ENCODE measurements at regions not wholly inside any gene's neighbourhood (a gene's known extent, or its start where the extent isn't known, plus 50 kb on each side); places are given as distances from the start of the nearest gene placed in this dataset.

- Histone ChIP-seq H3K36me3 (ENCODE audit: control insufficient read depth, insufficient read depth, low read length) (no peaks in the 10 kb centered on the region), H3K4me1 (ENCODE audit: control insufficient read depth, insufficient read depth, low read length) (no peaks in the 10 kb centered on the region), H3K9ac (ENCODE audit: extremely low read depth, low read length, poor library complexity, severe bottlenecking) (no peak overlapping the region), H3K27me3 (ENCODE audit: control insufficient read depth, insufficient read depth, low read length, poor library complexity, severe bottlenecking) (no peaks in the 10 kb centered on the region), H3K9me3 (ENCODE audit: control insufficient read depth, low read length) (no peaks in the 10 kb centered on the region), H3K27ac (ENCODE audit: low read depth, low read length) (no peak overlapping the region), H3K4me3 (ENCODE audit: low read length) (no peak overlapping the region)
- DNase-seq, result no peak
- Mint-ChIP-seq H3K27ac (no peak overlapping the region), H3K4me3 (no peak overlapping the region), H3K9me3 (no peaks in the 10 kb centered on the region), H3K36me3 (ENCODE audit: low read depth) (no peaks in the 10 kb centered on the region), H3K27me3 (ENCODE audit: insufficient read depth) (peaks cover 20% of the 10 kb centered on the region), H3K4me1 (peaks cover 5% of the 10 kb centered on the region)
- TF ChIP-seq CTCF (conservative IDR thresholded peaks at IDR 0.05), result no peak
- WGBS, 2 experiments (ENCODE audit: insufficient coverage in 1 of 2, insufficient read length in 1 of 2), result 92 to 100% methylated on average over 2 of the region's 2 CpGs
Observed at GRCh38 chr13:95391785-95392184, 90.5 kb upstream of the ABCC4 start.

DNA sequence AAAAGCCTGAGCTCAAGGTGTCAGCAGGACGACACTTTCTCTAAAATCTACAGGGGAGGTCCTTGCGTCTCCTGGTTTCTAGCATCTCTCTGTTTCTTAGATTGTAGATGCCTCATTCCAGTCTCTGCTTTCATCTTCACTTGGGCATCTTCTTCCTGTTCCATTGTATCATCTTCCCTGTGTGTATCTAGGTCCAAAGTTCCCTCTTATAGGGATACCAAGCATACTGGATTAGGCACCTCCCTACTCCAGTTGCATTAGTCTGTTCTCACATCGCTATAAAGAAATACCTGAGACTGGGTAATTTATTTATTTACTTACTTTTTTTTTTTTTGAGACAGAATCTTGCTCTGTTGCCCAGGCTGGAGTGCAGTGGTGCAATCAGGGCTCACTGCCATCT, 91.3 kb upstream of the ABCC4 start:
- peaks cover 5% of the 10 kb centered on the region for H3K4me1 Mint-ChIP-seq

DNA sequence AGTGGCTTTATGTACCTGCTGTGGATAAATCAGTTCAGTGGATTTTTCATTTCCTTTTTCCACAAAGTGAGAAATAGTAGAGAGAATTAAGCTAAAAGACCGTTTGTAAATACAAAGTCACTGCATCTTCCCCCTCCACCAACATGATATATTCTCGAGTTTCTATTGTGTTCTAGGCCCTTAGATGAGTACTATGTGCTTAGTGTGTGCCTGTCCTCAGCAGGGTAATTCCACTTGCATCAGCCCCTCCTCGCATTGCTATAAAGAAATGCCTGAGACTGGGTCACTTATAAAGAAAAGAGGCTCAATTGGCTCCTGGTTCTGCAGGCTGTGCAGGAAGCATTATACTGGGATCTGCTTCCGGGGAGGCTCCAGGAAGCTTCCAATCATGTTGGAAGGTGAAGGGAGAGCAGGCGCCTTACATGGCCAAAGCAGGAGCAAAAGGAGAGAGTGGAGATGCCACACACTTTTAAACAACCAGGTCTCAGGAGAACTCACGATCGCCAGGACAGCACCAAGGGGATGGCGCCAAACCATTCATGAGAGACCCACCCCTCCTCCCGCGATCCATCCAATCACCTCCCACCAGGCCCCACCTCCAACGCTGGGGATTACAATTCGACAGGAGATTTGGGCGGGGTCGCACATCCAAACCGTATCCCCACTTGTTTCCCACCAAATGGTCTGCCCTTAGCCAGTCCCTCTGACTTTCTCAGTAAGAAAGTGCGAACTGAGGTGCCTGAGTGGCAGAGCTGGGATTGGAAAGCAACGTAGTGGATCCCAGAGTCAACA, 102.3 kb upstream of the ABCC4 start:
- H3K27me3 Mint-ChIP-seq (ENCODE audit: insufficient read depth), result peaks cover 4% of the 10 kb centered on the region
- TF ChIP-seq CTCF (conservative IDR thresholded peaks at IDR 0.05), result no peak
- no peaks in the 10 kb centered on the region for H3K9me3 Mint-ChIP-seq
- no peaks in the 10 kb centered on the region for H3K27me3 ChIP-seq (ENCODE audit: control insufficient read depth, insufficient read depth, low read length, poor library complexity, severe bottlenecking)
- WGBS, 2 experiments (ENCODE audit: insufficient coverage in 1 of 2, insufficient read length in 1 of 2), result 18 to 22% methylated on average over 4 to 16 of the region's 17 CpGs
- H3K4me3 Mint-ChIP-seq, result peak overlapping the region; percentile 60
- no peaks in the 10 kb centered on the region for H3K36me3 ChIP-seq (ENCODE audit: control insufficient read depth, insufficient read depth, low read length)
- H3K4me1 Mint-ChIP-seq, result peaks cover 7% of the 10 kb centered on the region
- no peaks in the 10 kb centered on the region for H3K36me3 Mint-ChIP-seq (ENCODE audit: low read depth)
- H3K9ac ChIP-seq (ENCODE audit: extremely low read depth, low read length, poor library complexity, severe bottlenecking), result no peak overlapping the region
- peak overlapping the region; percentile 62 for H3K27ac Mint-ChIP-seq
- H3K4me3 ChIP-seq (ENCODE audit: low read length), result peak overlapping the region; percentile 85
- peak; percentile 93 for DNase-seq
- H3K27ac ChIP-seq (ENCODE audit: low read depth, low read length), result no peak overlapping the region
- H3K9me3 ChIP-seq (ENCODE audit: control insufficient read depth, low read length), result no peaks in the 10 kb centered on the region
- no peaks in the 10 kb centered on the region for H3K4me1 ChIP-seq (ENCODE audit: control insufficient read depth, insufficient read depth, low read length)

More for the DNA sequence above, 91.3 kb upstream of the ABCC4 start:
- no peaks in the 10 kb centered on the region for H3K4me1 ChIP-seq (ENCODE audit: control insufficient read depth, insufficient read depth, low read length)
- 89 to 100% methylated on average over 2 to 3 of the region's 3 CpGs for WGBS, 2 experiments (ENCODE audit: insufficient coverage in 1 of 2, insufficient read length in 1 of 2)
- Mint-ChIP-seq H3K27me3 (ENCODE audit: insufficient read depth) (peaks cover 19% of the 10 kb centered on the region), H3K9me3 (no peaks in the 10 kb centered on the region), H3K27ac (no peak overlapping the region), H3K36me3 (ENCODE audit: low read depth) (no peaks in the 10 kb centered on the region), H3K4me3 (no peak overlapping the region)
- no peak for DNase-seq
- TF ChIP-seq CTCF (conservative IDR thresholded peaks at IDR 0.05), result no peak
- H3K9me3 ChIP-seq (ENCODE audit: control insufficient read depth, low read length), result no peaks in the 10 kb centered on the region
- H3K27ac ChIP-seq (ENCODE audit: low read depth, low read length), result no peak overlapping the region
- H3K36me3 ChIP-seq (ENCODE audit: control insufficient read depth, insufficient read depth, low read length), result no peaks in the 10 kb centered on the region
- no peaks in the 10 kb centered on the region for H3K27me3 ChIP-seq (ENCODE audit: control insufficient read depth, insufficient read depth, low read length, poor library complexity, severe bottlenecking)
- H3K9ac ChIP-seq (ENCODE audit: extremely low read depth, low read length, poor library complexity, severe bottlenecking), result no peak overlapping the region
- no peak overlapping the region for H3K4me3 ChIP-seq (ENCODE audit: low read length)
